GM12878 (cell line): ENCODE measurements at regions not wholly inside any gene's neighbourhood (a gene's known extent, or its start where the extent isn't known, plus 50 kb on each side); places are given as distances from the start of the nearest gene placed in this dataset.

ENCODE experiments used
- ATF3 ChIP-seq: IDR thresholded peaks from 2 replicates; pipeline ENCODE4 v1.6.1; 2011; ENCODE audit warnings: low read depth, mild to moderate bottlenecking, low read length, moderate library complexity, borderline replicate concordance; ENCODE audit errors: extremely low read depth
- CEBPZ ChIP-seq: fragments of 150-350 bp; IDR thresholded peaks from 2 replicates; pipeline ENCODE4 v1.6.1; 2016; ENCODE audit warnings: low read depth, low read length
- FOXM1 ChIP-seq: IDR thresholded peaks from 2 replicates; pipeline ENCODE4 v1.6.1; 2012; ENCODE audit warnings: low read depth, mild to moderate bottlenecking, inconsistent platforms, low read length, moderate library complexity
- SIN3A ChIP-seq: IDR thresholded peaks from 2 replicates; pipeline ENCODE4 v1.6.1; 2012; ENCODE audit warnings: low read depth, low read length, improper control_type of control experiment
- SRF ChIP-seq, 2 experiments: IDR thresholded peaks; 2 replicates each; pipeline ENCODE4 v1.6.1; 2011; ENCODE audit warnings: low read depth in 2 of 2, low read length in 2 of 2, mild to moderate bottlenecking in 1 of 2, moderate library complexity in 1 of 2

- TF ChIP-seq CEBPZ (no peak), ATF3 (no peak), SRF (IDR thresholded peaks at IDR 0.05; ENCODE audit: low read depth in 2 of 2, low read length in 2 of 2) (no peak), FOXM1 (no peak), SIN3A (no peak)
These were observed 279.0 kb downstream of the AUH start for GRCh38 chr9:91082731-91083130.
